GM23338 (cell line): ENCODE measurements at regions not wholly inside any gene's neighbourhood (a gene's known extent, or its start where the extent isn't known, plus 50 kb on each side); places are given as distances from the start of the nearest gene placed in this dataset.
A peak's percentile ranks its signal among the peaks of the same experiment; 100 is the strongest.

Source experiments
- ATAC-seq: fragments of 200-7000 bp; cut with Tn5 transposase; 3 replicates; pipeline ENCODE4 v1.9.1; 2020
- DNase-seq: peaks from one replicate; pipeline ENCODE4 v3.0.0-alpha.2; 2015; ENCODE audit warnings: low spot score
- H2AFZ ChIP-seq: fragments of 200-600 bp; sonication (generic); 2 replicates; pipeline ENCODE4 v1.8.0; 2016; ENCODE audit warnings: antibody characterized with exemption, mild to moderate bottlenecking, moderate library complexity
- H3F3A ChIP-seq: fragments of 200-600 bp; sonication (generic); replicated peaks from 2 replicates; pipeline ENCODE4 v1.8.0; 2017; ENCODE audit warnings: antibody characterized with exemption, mixed run types, low read depth
- H3K27ac ChIP-seq: fragments of 200-600 bp; sonication (generic); 2 replicates; pipeline ENCODE4 v1.6.1; 2016; ENCODE audit warnings: low read depth
- H3K27me3 ChIP-seq: fragments of 200-600 bp; sonication (generic); 2 replicates; pipeline ENCODE4 v1.8.0; 2016; ENCODE audit warnings: mild to moderate bottlenecking, mixed run types, moderate library complexity; ENCODE audit not compliant: insufficient read depth
- H3K36me3 ChIP-seq: fragments of 200-600 bp; sonication (generic); 2 replicates; pipeline ENCODE4 v1.8.0; 2016; ENCODE audit warnings: mild to moderate bottlenecking; ENCODE audit not compliant: insufficient read depth
- H3K4me1 ChIP-seq: fragments of 200-600 bp; sonication (generic); 2 replicates; pipeline ENCODE4 v1.8.0; 2016; ENCODE audit warnings: mild to moderate bottlenecking, moderate library complexity; ENCODE audit not compliant: insufficient read depth
- H3K4me2 ChIP-seq: fragments of 200-600 bp; sonication (generic); 2 replicates; pipeline ENCODE4 v1.7.1; 2017; ENCODE audit warnings: mixed run types
- H3K4me3 ChIP-seq: fragments of 200-600 bp; sonication (generic); 2 replicates; pipeline ENCODE4 v1.6.1; 2016; ENCODE audit warnings: mixed run types
- H3K79me2 ChIP-seq: fragments of 200-600 bp; sonication (generic); replicated peaks from 2 replicates; pipeline ENCODE4 v1.8.0; 2017; ENCODE audit warnings: mild to moderate bottlenecking; ENCODE audit not compliant: insufficient read depth
- H3K9me2 ChIP-seq: fragments of 200-600 bp; sonication (generic); 2 replicates; pipeline ENCODE4 v1.8.0; 2017; ENCODE audit not compliant: insufficient read depth
- H4K20me1 ChIP-seq: fragments of 200-600 bp; sonication (generic); replicated peaks from 2 replicates; pipeline ENCODE4 v1.8.0; 2017; ENCODE audit warnings: mild to moderate bottlenecking; ENCODE audit not compliant: insufficient read depth
- H3K27ac Mint-ChIP-seq: 2 replicates; pipeline ENCODE4 v1.8.0; 2020; ENCODE audit warnings: inconsistent platforms, mild to moderate bottlenecking, moderate library complexity, mixed read lengths
- H3K27me3 Mint-ChIP-seq: 3 replicates; pipeline ENCODE4 v1.8.0; 2022; ENCODE audit warnings: low read depth, mild to moderate bottlenecking, moderate library complexity, mixed read lengths, inconsistent platforms; ENCODE audit not compliant: insufficient read depth, poor library complexity
- H3K36me3 Mint-ChIP-seq: 3 replicates; pipeline ENCODE4 v1.8.0; 2021; ENCODE audit warnings: low read depth, mild to moderate bottlenecking, inconsistent platforms, moderate library complexity, mixed read lengths
- H3K4me1 Mint-ChIP-seq: 3 replicates; pipeline ENCODE4 v1.8.0; 2020; ENCODE audit warnings: mild to moderate bottlenecking, inconsistent platforms, mixed read lengths
- H3K4me3 Mint-ChIP-seq: 3 replicates; pipeline ENCODE4 v1.8.0; 2021; ENCODE audit warnings: moderate library complexity, mild to moderate bottlenecking, inconsistent platforms, mixed read lengths
- H3K9me3 Mint-ChIP-seq: 3 replicates; pipeline ENCODE4 v1.8.0; 2020; ENCODE audit warnings: moderate library complexity, mild to moderate bottlenecking, inconsistent platforms, mixed read lengths
- CREB1 ChIP-seq: fragments of 250-450 bp; sonication (Bioruptor Pico); IDR thresholded peaks from 2 replicates; pipeline ENCODE4 v1.5.0; 2020; ENCODE audit warnings: low read depth, mild to moderate bottlenecking, moderate library complexity
- EZH2 ChIP-seq: fragments of 200-600 bp; sonication (generic); IDR thresholded peaks from one replicate; pipeline ENCODE4 v1.8.0; 2017; ENCODE audit warnings: antibody characterized with exemption, mild to moderate bottlenecking, low read depth; ENCODE audit not compliant: unreplicated experiment
- EZH2phosphoT487 ChIP-seq: fragments of 200-600 bp; sonication (generic); IDR thresholded peaks from one replicate; pipeline ENCODE4 v1.8.1; 2018; ENCODE audit warnings: antibody characterized with exemption; ENCODE audit not compliant: unreplicated experiment
- JUNB ChIP-seq: IDR thresholded peaks from one replicate; pipeline ENCODE4 v1.6.1; 2016; ENCODE audit warnings: antibody characterized with exemption; ENCODE audit not compliant: unreplicated experiment
- NANOG ChIP-seq: IDR thresholded peaks from 2 replicates; pipeline ENCODE4 v1.6.1; 2016; ENCODE audit warnings: antibody characterized with exemption, borderline replicate concordance
- POLR2AphosphoS5 ChIP-seq: IDR thresholded peaks from 2 replicates; pipeline ENCODE4 v1.6.1; 2016; ENCODE audit warnings: antibody characterized with exemption, low read depth
- REST ChIP-seq: IDR thresholded peaks from one replicate; pipeline ENCODE4 v1.6.1; 2018; ENCODE audit warnings: antibody characterized with exemption; ENCODE audit not compliant: unreplicated experiment
- STAT1 ChIP-seq: IDR thresholded peaks from one replicate; pipeline ENCODE4 v1.6.1; 2016; ENCODE audit warnings: antibody characterized with exemption; ENCODE audit not compliant: unreplicated experiment
- ZNF114 ChIP-seq: fragments of 250-450 bp; sonication (Bioruptor Pico); IDR thresholded peaks from 2 replicates; pipeline ENCODE4 v1.5.0; 2020; ENCODE audit warnings: mild to moderate bottlenecking, moderate library complexity
- ZNF331 ChIP-seq: fragments of 250-450 bp; sonication (Bioruptor Pico); IDR thresholded peaks from 2 replicates; pipeline ENCODE4 v1.5.0; 2020; ENCODE audit warnings: low read depth, mild to moderate bottlenecking, moderate library complexity
- TF ChIP-seq, protein P1 (sequence below): fragments of 250-450 bp; sonication (Bioruptor Pico); IDR thresholded peaks from 2 replicates; pipeline ENCODE4 v1.5.0; 2020; ENCODE audit warnings: mild to moderate bottlenecking, moderate library complexity
- TF ChIP-seq, protein P2 (sequence below): IDR thresholded peaks from 2 replicates; pipeline ENCODE4 v1.6.1; 2016; ENCODE audit warnings: antibody characterized with exemption
- TF ChIP-seq, protein P3 (sequence below), 2 experiments: fragments of 200-600 bp in 1 of 2; sonication (generic) in 1 of 2; conservative IDR thresholded peaks; 2 replicates each; pipeline versions ENCODE4 v1.5.1 to v1.6.1; 2016 to 2017; ENCODE audit warnings: antibody characterized with exemption in 2 of 2, low read depth in 2 of 2, mild to moderate bottlenecking in 2 of 2, moderate library complexity in 1 of 2

- no peak for TF ChIP-seq REST
Observed at GRCh38 chr5:107278774-107279173, 392.0 kb downstream of the EFNA5 start (continued).

GRCh38 chr5:107277485-107278125, 393.1 kb downstream of the EFNA5 start:
- H3K27me3 ChIP-seq: no peaks in the 10 kb centered on the region
- TF ChIP-seq EZH2phosphoT487 (no peak), POLR2AphosphoS5 (no peak), STAT1 (no peak), EZH2 (no peak), JUNB (no peak), NANOG (no peak), ZNF114 (no peak), ZNF331 (CRISPR knock-in tag) (no peak), CREB1 (CRISPR knock-in tag) (no peak)
- TF ChIP-seq, protein P1, sequence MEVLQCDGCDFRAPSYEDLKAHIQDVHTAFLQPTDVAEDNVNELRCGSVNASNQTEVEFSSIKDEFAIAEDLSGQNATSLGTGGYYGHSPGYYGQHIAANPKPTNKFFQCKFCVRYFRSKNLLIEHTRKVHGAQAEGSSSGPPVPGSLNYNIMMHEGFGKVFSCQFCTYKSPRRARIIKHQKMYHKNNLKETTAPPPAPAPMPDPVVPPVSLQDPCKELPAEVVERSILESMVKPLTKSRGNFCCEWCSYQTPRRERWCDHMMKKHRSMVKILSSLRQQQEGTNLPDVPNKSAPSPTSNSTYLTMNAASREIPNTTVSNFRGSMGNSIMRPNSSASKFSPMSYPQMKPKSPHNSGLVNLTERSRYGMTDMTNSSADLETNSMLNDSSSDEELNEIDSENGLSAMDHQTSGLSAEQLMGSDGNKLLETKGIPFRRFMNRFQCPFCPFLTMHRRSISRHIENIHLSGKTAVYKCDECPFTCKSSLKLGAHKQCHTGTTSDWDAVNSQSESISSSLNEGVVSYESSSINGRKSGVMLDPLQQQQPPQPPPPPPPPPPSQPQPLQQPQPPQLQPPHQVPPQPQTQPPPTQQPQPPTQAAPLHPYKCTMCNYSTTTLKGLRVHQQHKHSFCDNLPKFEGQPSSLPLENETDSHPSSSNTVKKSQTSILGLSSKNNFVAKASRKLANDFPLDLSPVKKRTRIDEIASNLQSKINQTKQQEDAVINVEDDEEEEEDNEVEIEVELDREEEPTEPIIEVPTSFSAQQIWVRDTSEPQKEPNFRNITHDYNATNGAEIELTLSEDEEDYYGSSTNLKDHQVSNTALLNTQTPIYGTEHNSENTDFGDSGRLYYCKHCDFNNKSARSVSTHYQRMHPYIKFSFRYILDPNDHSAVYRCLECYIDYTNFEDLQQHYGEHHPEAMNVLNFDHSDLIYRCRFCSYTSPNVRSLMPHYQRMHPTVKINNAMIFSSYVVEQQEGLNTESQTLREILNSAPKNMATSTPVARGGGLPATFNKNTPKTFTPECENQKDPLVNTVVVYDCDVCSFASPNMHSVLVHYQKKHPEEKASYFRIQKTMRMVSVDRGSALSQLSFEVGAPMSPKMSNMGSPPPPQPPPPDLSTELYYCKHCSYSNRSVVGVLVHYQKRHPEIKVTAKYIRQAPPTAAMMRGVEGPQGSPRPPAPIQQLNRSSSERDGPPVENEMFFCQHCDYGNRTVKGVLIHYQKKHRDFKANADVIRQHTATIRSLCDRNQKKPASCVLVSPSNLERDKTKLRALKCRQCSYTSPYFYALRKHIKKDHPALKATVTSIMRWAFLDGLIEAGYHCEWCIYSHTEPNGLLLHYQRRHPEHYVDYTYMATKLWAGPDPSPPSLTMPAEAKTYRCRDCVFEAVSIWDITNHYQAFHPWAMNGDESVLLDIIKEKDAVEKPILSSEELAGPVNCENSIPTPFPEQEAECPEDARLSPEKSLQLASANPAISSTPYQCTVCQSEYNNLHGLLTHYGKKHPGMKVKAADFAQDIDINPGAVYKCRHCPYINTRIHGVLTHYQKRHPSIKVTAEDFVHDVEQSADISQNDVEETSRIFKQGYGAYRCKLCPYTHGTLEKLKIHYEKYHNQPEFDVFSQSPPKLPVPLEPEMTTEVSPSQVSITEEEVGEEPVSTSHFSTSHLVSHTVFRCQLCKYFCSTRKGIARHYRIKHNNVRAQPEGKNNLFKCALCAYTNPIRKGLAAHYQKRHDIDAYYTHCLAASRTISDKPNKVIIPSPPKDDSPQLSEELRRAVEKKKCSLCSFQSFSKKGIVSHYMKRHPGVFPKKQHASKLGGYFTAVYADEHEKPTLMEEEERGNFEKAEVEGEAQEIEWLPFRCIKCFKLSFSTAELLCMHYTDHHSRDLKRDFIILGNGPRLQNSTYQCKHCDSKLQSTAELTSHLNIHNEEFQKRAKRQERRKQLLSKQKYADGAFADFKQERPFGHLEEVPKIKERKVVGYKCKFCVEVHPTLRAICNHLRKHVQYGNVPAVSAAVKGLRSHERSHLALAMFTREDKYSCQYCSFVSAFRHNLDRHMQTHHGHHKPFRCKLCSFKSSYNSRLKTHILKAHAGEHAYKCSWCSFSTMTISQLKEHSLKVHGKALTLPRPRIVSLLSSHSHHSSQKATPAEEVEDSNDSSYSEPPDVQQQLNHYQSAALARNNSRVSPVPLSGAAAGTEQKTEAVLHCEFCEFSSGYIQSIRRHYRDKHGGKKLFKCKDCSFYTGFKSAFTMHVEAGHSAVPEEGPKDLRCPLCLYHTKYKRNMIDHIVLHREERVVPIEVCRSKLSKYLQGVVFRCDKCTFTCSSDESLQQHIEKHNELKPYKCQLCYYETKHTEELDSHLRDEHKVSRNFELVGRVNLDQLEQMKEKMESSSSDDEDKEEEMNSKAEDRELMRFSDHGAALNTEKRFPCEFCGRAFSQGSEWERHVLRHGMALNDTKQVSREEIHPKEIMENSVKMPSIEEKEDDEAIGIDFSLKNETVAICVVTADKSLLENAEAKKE: no peak
- TF ChIP-seq, protein P2, sequence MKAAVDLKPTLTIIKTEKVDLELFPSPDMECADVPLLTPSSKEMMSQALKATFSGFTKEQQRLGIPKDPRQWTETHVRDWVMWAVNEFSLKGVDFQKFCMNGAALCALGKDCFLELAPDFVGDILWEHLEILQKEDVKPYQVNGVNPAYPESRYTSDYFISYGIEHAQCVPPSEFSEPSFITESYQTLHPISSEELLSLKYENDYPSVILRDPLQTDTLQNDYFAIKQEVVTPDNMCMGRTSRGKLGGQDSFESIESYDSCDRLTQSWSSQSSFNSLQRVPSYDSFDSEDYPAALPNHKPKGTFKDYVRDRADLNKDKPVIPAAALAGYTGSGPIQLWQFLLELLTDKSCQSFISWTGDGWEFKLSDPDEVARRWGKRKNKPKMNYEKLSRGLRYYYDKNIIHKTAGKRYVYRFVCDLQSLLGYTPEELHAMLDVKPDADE: no peak
- TF ChIP-seq, protein P3, sequence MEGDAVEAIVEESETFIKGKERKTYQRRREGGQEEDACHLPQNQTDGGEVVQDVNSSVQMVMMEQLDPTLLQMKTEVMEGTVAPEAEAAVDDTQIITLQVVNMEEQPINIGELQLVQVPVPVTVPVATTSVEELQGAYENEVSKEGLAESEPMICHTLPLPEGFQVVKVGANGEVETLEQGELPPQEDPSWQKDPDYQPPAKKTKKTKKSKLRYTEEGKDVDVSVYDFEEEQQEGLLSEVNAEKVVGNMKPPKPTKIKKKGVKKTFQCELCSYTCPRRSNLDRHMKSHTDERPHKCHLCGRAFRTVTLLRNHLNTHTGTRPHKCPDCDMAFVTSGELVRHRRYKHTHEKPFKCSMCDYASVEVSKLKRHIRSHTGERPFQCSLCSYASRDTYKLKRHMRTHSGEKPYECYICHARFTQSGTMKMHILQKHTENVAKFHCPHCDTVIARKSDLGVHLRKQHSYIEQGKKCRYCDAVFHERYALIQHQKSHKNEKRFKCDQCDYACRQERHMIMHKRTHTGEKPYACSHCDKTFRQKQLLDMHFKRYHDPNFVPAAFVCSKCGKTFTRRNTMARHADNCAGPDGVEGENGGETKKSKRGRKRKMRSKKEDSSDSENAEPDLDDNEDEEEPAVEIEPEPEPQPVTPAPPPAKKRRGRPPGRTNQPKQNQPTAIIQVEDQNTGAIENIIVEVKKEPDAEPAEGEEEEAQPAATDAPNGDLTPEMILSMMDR (conservative IDR thresholded peaks at IDR 0.05; ENCODE audit: low read depth in 2 of 2): no peak

More at GRCh38 chr5:107277485-107278125, 393.1 kb downstream of the EFNA5 start:
- Histone ChIP-seq H3K9me2 (no peaks in the 10 kb centered on the region), H3K4me2 (no peak overlapping the region), H3K79me2 (no peaks in the 10 kb centered on the region), H3K4me3 (no peak overlapping the region), H3K27ac (no peak overlapping the region), H3K36me3 (no peaks in the 10 kb centered on the region), H2AFZ (peak overlapping the region; percentile 2; the same call in 1 of the 2 replicates), H4K20me1 (no peaks in the 10 kb centered on the region), H3F3A (no peaks in the 10 kb centered on the region), H3K4me1 (0 out of 2 replicates have a peak, but pooled peaks cover 5% of the 10 kb centered on the region)
- Mint-ChIP-seq H3K4me3 (no peak overlapping the region), H3K36me3 (no peaks in the 10 kb centered on the region), H3K4me1 (peaks cover 11% of the 10 kb centered on the region), H3K27ac (no peak overlapping the region), H3K9me3 (no peaks in the 10 kb centered on the region), H3K27me3 (no peaks in the 10 kb centered on the region)
- DNase-seq (no peak), ATAC-seq (no peak)
